ENCODE measurements at regions not wholly inside any gene's neighbourhood (a gene's known extent, or its start where the extent isn't known, plus 50 kb on each side); places are given as distances from the start of the nearest gene placed in this dataset.
"Not testable (repeated sequence)": the region's sequence is repeated elsewhere in the genome, so short reads cannot be mapped to it uniquely, and the experiment has no call there.

DNA sequence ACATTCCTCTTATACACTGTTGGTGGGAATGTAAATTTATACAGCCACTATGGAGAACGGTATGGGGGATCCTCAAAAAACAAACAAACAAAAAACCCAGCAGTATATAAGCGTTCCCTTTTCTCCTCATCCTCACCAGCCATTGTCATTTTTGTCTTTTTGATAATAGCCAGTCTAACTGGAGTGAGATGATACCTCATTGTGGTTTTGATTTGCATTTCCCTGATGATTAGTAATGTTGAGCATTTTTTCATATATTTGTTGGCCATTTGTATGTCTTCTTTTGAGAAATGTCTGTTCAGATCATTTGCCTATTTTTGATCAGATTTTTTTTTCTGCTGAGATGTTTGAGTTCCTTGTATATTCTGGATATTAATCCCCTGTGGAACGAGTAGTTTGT is 76.1 kb downstream of the TEX35 start:
- H3K27ac Mint-ChIP-seq; H3K4me3 Mint-ChIP-seq; H3K9me3 Mint-ChIP-seq (ENCODE audit: low read depth); H3K36me3 Mint-ChIP-seq; CTCF ChIA-PET; DNase-seq; H3K4me1 Mint-ChIP-seq; ATAC-seq: not testable (repeated sequence)
- peaks cover 17% of the 10 kb centered on the region for H3K27me3 Mint-ChIP-seq

DNA sequence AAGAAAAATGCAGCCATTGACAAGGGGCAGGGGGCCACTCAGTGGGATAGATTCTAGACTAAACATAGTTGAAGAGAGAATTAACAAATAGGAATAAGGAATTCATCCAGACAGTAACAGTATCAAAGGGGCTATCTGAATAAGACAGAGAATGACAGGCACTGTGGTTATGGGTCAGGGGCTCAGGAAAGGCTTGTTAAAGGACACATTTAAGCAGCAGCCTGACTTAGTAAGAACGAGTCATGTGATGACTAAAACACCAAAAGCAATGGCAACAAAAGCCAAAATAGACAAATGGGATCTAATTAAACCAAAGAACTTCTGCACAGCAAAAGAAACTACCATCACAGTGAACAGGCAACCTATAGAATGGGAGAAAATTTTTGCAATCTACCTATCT is 78.9 kb downstream of the TEX35 start:
- CTCF ChIA-PET; H3K4me3 Mint-ChIP-seq; H3K27ac Mint-ChIP-seq; DNase-seq; ATAC-seq; H3K4me1 Mint-ChIP-seq; H3K9me3 Mint-ChIP-seq (ENCODE audit: low read depth); H3K36me3 Mint-ChIP-seq: not testable (repeated sequence)
- peaks cover 17% of the 10 kb centered on the region for H3K27me3 Mint-ChIP-seq

DNA sequence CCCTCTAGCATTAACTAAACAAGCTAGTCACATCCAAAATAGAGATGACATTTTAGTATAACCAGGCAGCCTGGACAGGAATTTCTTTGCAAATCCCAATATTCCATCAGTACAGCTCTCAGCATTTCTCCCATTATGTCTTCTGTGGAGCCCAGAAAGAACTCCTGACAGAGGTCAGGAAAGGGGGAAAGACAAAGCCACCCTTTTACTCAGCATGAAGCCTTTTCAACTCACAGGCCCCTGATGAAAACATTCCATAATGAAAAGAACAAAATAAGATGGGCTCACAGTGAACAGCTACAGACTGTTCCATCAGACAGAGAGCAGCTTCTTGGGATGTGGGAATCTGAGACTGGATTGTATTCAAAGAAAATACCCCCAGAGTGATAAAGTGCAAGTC is 80.6 kb downstream of the TEX35 start:
- Mint-ChIP-seq H3K27me3 (peaks cover 14% of the 10 kb centered on the region), H3K36me3 (no peaks in the 10 kb centered on the region), H3K9me3 (ENCODE audit: low read depth) (no peaks in the 10 kb centered on the region), H3K4me1 (no peaks in the 10 kb centered on the region), H3K27ac (no peak overlapping the region), H3K4me3 (no peak overlapping the region)
- CTCF ChIA-PET = no interaction called here
- ATAC-seq = no peak
- no peak for DNase-seq

DNA sequence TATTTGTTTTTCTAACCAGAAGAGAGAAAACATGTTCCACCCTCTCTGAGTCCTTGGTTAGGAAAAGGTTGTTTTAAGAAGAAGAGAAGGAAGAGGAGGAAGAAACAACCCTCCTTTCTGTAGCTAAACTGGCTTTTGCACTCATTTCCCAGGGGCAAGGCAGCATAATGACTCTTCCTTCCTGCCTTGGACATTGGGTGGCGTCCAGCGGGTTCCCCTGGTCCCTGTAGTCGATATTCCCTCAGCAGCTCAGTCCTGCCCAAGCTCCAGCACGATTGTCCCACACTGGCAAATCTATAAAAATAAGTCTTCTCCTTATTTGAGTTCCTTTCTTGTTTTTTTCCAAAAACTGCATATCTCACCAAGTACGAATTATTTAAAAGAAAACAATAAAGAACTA is 81.2 kb downstream of the TEX35 start:
- no peak for ATAC-seq
- no peak for DNase-seq
- H3K4me3 Mint-ChIP-seq = no peak overlapping the region
- H3K27ac Mint-ChIP-seq = no peak overlapping the region
- no peaks in the 10 kb centered on the region for H3K4me1 Mint-ChIP-seq
- H3K36me3 Mint-ChIP-seq = no peaks in the 10 kb centered on the region
- H3K27me3 Mint-ChIP-seq = peaks cover 10% of the 10 kb centered on the region
- CTCF ChIA-PET = no interaction called here
- no peaks in the 10 kb centered on the region for H3K9me3 Mint-ChIP-seq (ENCODE audit: low read depth)

DNA sequence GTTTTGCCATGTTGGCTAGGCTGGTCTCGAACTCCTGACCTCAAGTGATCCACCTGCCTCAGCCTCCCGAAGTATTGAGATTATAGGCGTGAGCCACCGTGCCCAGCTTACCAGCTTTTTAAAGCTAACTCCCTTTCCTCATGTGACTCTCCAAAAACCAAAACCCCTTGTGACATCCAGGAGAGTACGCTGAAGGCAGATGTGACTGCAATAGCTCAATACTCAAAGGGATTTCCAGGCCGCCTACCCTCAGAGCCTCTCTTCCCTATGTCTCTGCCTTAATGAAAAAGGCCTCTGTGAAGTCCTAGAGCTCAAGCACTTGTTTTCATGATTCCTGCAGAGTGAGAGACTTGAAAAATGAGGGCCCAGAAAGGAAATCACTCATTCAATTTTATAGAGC is 82.6 kb downstream of the TEX35 start:
- no peaks in the 10 kb centered on the region for H3K36me3 Mint-ChIP-seq
- DNase-seq (no peak), ATAC-seq (no peak)
- no peaks in the 10 kb centered on the region for H3K27me3 Mint-ChIP-seq
- CTCF ChIA-PET = no interaction called here
- no peak overlapping the region for H3K4me3 Mint-ChIP-seq
- H3K4me1 Mint-ChIP-seq = no peaks in the 10 kb centered on the region
- H3K27ac Mint-ChIP-seq = no peak overlapping the region
- no peaks in the 10 kb centered on the region for H3K9me3 Mint-ChIP-seq (ENCODE audit: low read depth)

DNA sequence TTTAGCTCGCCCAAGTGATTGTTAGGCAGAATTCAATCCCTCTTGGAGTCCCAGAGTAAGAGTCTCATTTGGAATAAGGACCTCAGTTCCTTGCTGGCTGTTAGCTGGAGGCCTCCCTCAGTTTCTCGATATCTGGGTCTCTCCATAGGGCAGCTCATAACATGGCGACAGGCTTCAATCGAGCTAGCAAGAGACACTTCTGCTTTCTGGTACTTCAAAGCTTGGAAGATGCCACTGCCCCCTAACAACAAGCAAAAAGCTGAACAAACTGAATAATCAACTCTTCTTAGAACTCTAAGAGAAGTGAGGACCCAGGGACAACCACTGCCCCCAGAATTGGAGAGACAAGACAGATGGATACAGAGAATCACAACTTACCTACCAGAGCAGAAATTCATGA is 86.2 kb downstream of the TEX35 start:
- no peaks in the 10 kb centered on the region for H3K27me3 Mint-ChIP-seq
- no peaks in the 10 kb centered on the region for H3K36me3 Mint-ChIP-seq
- no peak overlapping the region for H3K4me3 Mint-ChIP-seq
- no peaks in the 10 kb centered on the region for H3K4me1 Mint-ChIP-seq
- DNase-seq = no peak
- H3K27ac Mint-ChIP-seq = no peak overlapping the region
- CTCF ChIA-PET = no interaction called here
- no peaks in the 10 kb centered on the region for H3K9me3 Mint-ChIP-seq (ENCODE audit: low read depth)
- no peak for ATAC-seq

DNA sequence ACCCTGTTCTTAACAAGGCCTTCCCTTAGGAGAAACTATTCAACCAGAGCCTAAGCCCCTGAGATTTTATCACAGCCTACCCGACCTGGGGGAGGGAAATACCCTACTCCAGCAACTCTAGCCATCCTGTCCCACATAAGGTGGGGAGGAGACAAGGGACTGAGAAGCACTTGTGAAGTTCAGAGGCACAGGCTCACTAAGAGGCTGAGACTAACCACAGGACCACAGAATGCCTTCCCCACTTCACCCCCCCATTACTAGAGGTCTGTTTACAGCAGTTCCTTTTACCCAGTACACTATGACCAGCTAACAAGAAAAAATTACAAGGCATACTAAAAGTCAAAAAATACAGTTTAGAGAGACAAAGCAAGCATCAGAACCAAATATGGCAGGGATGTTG is 86.8 kb downstream of the TEX35 start:
- Mint-ChIP-seq H3K4me3 (no peak overlapping the region), H3K4me1 (no peaks in the 10 kb centered on the region), H3K36me3 (no peaks in the 10 kb centered on the region), H3K27ac (no peak overlapping the region), H3K27me3 (no peaks in the 10 kb centered on the region), H3K9me3 (ENCODE audit: low read depth) (no peaks in the 10 kb centered on the region)
- CTCF ChIA-PET = no interaction called here
- DNase-seq (no peak), ATAC-seq (no peak)

DNA sequence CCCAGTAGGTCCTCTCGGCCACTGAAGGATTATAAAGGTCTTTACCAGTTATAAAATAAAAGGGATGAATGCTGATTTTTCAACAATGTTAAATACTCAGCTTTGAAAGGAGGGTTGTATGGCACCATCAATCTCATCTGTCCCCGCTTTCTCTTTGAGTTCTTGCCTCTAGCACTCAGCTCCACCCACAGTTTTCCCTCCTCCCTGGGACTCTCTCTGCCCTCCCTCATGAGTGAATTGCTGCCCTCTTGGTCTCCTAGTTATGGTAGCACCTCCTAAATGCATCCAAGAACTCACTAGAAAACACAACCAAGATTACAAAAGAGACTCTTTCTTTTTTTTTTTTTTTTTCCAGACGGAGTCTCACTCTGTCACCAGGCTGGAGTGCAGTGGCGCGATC is 91.0 kb downstream of the TEX35 start:
- Mint-ChIP-seq H3K36me3 (no peaks in the 10 kb centered on the region), H3K4me1 (no peaks in the 10 kb centered on the region), H3K9me3 (ENCODE audit: low read depth) (no peaks in the 10 kb centered on the region), H3K4me3 (no peak overlapping the region), H3K27ac (no peak overlapping the region), H3K27me3 (no peaks in the 10 kb centered on the region)
- DNase-seq = no peak
- CTCF ChIA-PET = no interaction called here
- no peak for ATAC-seq

DNA sequence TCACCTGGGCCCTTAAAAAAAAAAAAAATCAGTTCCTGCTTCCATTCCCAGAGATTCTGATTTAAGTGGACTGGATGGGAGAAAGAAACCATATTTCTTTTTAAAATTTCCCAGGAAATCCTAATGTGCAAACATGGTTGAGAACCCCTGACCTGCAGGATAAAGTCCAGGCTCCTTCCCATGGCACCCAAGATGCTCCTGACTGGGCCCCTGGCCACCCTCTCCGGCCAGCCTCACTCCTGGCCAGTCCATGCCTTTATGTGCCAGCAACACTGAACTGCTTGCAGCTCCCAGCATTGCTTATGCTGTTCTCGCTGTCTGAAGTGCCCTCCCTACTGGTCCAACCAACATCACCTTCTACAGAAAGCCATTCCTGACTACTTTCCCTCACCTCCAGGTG is 93.9 kb downstream of the TEX35 start:
- Mint-ChIP-seq H3K4me3 (no peak overlapping the region), H3K9me3 (ENCODE audit: low read depth) (no peaks in the 10 kb centered on the region), H3K27me3 (no peaks in the 10 kb centered on the region), H3K4me1 (no peaks in the 10 kb centered on the region), H3K36me3 (no peaks in the 10 kb centered on the region), H3K27ac (no peak overlapping the region)
- CTCF ChIA-PET = interaction anchor here (0.6 kb wide), 1 partner anchor 17 kb away, joined by 3 read pairs; no protein-coding TSS in a partner anchor
- ATAC-seq = no peak
- DNase-seq = no peak

DNA sequence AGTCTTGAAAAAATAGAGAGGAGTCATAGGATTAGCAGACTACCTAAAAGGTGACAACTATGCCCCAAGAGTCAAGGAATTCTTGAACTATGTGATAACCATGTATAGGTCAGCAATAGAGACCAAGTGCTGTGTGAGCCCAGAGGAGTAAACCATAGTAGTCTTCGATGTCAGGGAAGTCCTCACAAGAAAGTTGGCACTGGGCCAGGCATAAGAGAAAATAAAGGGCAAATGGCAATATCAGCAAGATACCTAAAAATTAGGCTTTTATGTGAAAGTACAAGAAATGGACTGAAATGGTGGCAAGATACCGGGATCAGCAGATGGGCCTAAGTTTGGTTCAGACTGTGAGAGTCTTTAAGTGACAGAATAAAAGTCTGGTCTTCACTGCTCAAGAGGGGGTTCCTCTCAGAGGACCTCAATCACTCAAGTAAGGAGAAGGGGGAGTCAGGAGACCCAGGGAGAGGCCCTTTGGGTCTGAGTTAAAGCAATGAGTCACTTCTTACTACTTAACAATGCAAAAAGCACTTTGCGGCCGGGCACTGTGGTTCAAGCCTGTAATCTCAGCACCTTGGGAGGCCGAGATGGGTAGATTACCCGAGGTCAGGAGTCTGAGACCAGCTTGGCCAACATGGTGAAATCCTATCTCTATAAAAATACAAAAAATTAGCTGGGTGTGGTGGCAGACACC is 95.0 kb downstream of the TEX35 start:
- Mint-ChIP-seq H3K27me3 (no peaks in the 10 kb centered on the region), H3K4me1 (no peaks in the 10 kb centered on the region), H3K9me3 (ENCODE audit: low read depth) (no peaks in the 10 kb centered on the region), H3K27ac (no peak overlapping the region), H3K36me3 (no peaks in the 10 kb centered on the region), H3K4me3 (no peak overlapping the region)
- no peak for ATAC-seq
- CTCF ChIA-PET = no interaction called here
- no peak for DNase-seq

DNA sequence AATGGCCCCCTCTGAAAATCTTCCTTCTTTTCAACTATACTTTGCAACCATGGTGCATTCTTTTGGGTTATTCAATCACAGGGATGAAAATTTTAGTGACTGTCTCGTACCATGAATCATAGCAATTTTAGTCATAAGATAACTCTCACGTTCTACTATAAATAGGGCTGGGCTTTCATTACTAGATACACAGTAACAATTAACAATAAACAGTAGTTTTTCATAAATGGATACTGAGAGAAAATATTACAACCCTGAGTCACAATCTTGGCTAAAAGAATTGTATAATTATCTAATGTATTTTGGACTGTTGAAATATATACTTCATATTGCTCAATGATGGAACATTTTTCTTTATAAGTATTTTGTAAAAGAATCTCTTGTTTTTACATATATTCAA is 96.1 kb downstream of the TEX35 start:
- ATAC-seq (no peak), DNase-seq (no peak)
- Mint-ChIP-seq H3K36me3 (no peaks in the 10 kb centered on the region), H3K4me3 (no peak overlapping the region), H3K9me3 (ENCODE audit: low read depth) (no peaks in the 10 kb centered on the region), H3K27ac (no peak overlapping the region), H3K4me1 (no peaks in the 10 kb centered on the region), H3K27me3 (no peaks in the 10 kb centered on the region)
- CTCF ChIA-PET = no interaction called here

DNA sequence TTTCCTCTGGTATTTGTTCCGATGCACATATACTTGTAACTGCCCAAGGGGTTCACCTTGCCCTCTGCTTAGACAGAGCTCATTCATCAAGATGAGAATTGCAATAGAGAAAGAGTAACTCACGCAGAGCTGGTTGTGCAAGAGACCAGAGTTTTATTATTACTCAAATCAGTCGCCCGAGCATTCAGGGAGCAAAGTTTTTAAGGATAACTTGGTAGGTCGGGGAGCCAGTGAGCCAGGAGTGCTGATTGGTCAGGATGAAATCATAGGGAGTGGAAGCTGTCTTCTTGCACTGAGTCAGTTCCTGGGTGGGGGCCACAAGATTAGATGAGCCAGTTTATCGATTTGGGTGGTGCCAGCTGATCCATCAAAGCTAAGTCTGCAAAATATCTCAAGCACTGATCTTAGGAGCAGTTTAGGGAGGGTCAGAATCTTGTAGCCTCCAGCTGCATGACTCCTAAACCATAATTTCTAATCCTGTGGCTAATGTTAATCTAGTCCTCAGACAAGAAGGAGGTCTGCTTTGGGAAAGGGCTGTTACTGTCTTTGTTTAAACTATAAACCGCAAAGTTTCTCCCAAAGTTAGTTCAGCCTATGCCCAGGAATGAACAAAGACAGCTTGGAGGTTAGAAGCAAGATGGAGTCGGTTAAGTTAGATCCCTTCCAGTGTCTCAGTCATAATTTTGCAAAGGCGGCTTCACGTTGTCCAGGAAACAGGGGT is 97.9 kb downstream of the TEX35 start:
- CTCF ChIA-PET; ATAC-seq; H3K4me1 Mint-ChIP-seq; H3K27me3 Mint-ChIP-seq; H3K9me3 Mint-ChIP-seq (ENCODE audit: low read depth); H3K27ac Mint-ChIP-seq; H3K36me3 Mint-ChIP-seq; DNase-seq; H3K4me3 Mint-ChIP-seq: not testable (repeated sequence)

DNA sequence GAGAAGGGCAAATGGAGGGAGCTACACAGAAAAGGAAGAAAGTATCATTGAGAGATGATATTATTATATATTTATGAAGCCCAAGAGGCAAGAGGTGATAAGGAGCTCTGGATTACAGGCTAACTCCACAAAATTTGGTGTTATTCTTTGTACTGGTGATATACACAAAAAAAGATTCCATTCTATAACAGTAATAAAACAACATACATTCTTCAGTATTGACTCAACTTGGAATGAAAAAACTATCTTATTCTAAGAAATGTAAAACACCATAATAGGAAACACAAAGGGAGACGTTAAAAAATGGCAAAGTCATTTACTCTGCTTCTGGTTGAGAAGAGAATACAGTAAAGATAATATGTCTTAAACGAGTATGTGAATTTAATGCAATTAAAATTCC is 99.4 kb downstream of the TEX35 start:
- no peaks in the 10 kb centered on the region for H3K36me3 Mint-ChIP-seq
- CTCF ChIA-PET = no interaction called here
- no peak overlapping the region for H3K4me3 Mint-ChIP-seq
- DNase-seq (no peak), ATAC-seq (no peak)
- no peaks in the 10 kb centered on the region for H3K4me1 Mint-ChIP-seq
- H3K27ac Mint-ChIP-seq = no peak overlapping the region
- no peaks in the 10 kb centered on the region for H3K9me3 Mint-ChIP-seq (ENCODE audit: low read depth)
- no peaks in the 10 kb centered on the region for H3K27me3 Mint-ChIP-seq

DNA sequence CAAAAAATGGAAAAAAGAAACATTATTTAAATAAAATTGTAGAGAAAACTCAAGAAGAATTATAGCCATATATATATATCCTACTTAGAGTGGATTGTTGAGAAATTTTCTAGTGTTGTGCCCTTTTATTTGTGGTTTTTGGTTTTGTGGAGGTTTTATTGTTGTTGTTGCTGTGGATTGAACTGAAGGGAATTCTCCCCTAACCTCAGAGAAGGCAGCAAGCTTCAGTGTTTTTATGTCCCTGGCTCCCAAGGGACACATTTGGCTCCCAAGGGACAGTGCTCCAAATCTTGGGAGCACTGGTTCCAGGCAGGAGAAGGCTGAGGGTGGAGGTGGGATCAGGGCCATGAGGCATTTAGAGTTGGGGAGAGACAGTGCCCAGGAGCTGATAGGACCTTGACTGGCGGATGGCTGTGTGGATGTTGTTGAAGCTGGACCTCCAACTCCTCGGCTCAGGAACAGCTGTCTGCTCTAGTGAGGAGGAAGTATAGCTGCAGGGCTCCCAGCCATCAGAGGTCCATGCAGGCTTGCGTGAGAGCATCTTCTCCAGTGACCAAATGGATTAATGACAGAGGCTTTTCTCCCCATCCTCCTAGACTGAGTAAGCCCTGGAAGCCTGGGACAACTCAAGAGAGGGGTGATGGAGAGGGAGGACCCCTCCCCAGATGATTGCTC is 100.5 kb downstream of the TEX35 start:
- Mint-ChIP-seq H3K4me3 (no peak overlapping the region), H3K9me3 (ENCODE audit: low read depth) (no peaks in the 10 kb centered on the region), H3K27me3 (no peaks in the 10 kb centered on the region), H3K27ac (no peak overlapping the region), H3K4me1 (no peaks in the 10 kb centered on the region), H3K36me3 (no peaks in the 10 kb centered on the region)
- CTCF ChIA-PET = no interaction called here
- DNase-seq (no peak), ATAC-seq (no peak)
